GM19324 (cell line): ENCODE measurements at regions not wholly inside any gene's neighbourhood (a gene's known extent, or its start where the extent isn't known, plus 50 kb on each side); places are given as distances from the start of the nearest gene placed in this dataset.

Source experiments
- ATAC-seq: cut with Tn5 transposase; IDR thresholded peaks from one replicate; pipeline ENCODE4 v1.9.1; 2021; ENCODE audit warnings: mild to moderate bottlenecking, moderate library complexity; ENCODE audit not compliant: unreplicated experiment, low FRiP score

GRCh38 chr1:8267307-8267706, 50.6 kb upstream of the SLC45A1 start:
- ATAC-seq: no peak

GRCh38 chr1:8266436-8267165, 51.3 kb upstream of the SLC45A1 start:
- no peak for ATAC-seq

- ATAC-seq: no peak
Observed at GRCh38 chr1:8263791-8264190, 54.1 kb upstream of the SLC45A1 start.

GRCh38 chr1:8261398-8261762, 56.5 kb upstream of the SLC45A1 start:
- ATAC-seq: no peak

- no peak for ATAC-seq
Observed at GRCh38 chr1:8259498-8260290, 58.2 kb upstream of the SLC45A1 start.

GRCh38 chr1:8257621-8258020, 60.3 kb upstream of the SLC45A1 start:
- no peak for ATAC-seq

- no peak for ATAC-seq
Observed at GRCh38 chr1:8256321-8256720, 61.6 kb upstream of the SLC45A1 start.

GRCh38 chr1:8255712-8256111, 62.2 kb upstream of the SLC45A1 start:
- no peak for ATAC-seq

- ATAC-seq: no peak
Observed at GRCh38 chr1:8252266-8252951, 65.5 kb upstream of the SLC45A1 start.

- no peak for ATAC-seq
Observed at GRCh38 chr1:8251635-8252034, 66.3 kb upstream of the SLC45A1 start.

- no peak for ATAC-seq
Observed at GRCh38 chr1:8249838-8250237, 68.1 kb upstream of the SLC45A1 start.

GRCh38 chr1:8247811-8248436, 70.0 kb upstream of the SLC45A1 start:
- ATAC-seq: no peak

- ATAC-seq: no peak
Observed at GRCh38 chr1:8244304-8244703, 73.6 kb upstream of the SLC45A1 start.

GRCh38 chr1:8242498-8242897, 75.4 kb upstream of the SLC45A1 start:
- no peak for ATAC-seq

GRCh38 chr1:8241417-8242014, 76.4 kb upstream of the SLC45A1 start:
- ATAC-seq: no peak

- no peak for ATAC-seq
Observed at GRCh38 chr1:8239306-8240023, 78.4 kb upstream of the SLC45A1 start.

- ATAC-seq: no peak
Observed at GRCh38 chr1:8239039-8239305, 78.9 kb upstream of the SLC45A1 start.

- ATAC-seq: no peak
Observed at GRCh38 chr1:8238141-8239038, 79.5 kb upstream of the SLC45A1 start.

- ATAC-seq: no peak
Observed at GRCh38 chr1:8232036-8232757, 85.7 kb upstream of the SLC45A1 start.
